PC-9 (cell line): ENCODE measurements at regions not wholly inside any gene's neighbourhood (a gene's known extent, or its start where the extent isn't known, plus 50 kb on each side); places are given as distances from the start of the nearest gene placed in this dataset.

Experiments used
- BruUV-seq: library from RNA; stranded (reverse); fragments of 400-500 nt; replicated peaks from 2 replicates; lab custom pipeline; 2021; lab: Mats Ljungman, UMichigan
- CTCF ChIA-PET: fragments of 300-600 bp; sonication (Branson Sonifier 250); formaldehyde crosslinking; loops from one replicate; lab custom pipeline; 2022; ENCODE audit warnings: antibody characterized with exemption; lab: Charles Lee
- POLR2A ChIA-PET: fragments of 300-600 bp; sonication (Branson Sonifier 250); formaldehyde crosslinking; loops from one replicate; lab custom pipeline; 2022; ENCODE audit warnings: antibody characterized with exemption; ENCODE audit not compliant: unreplicated experiment; lab: Charles Lee
- DNase-seq, 2 experiments: peaks; one replicate each; pipeline versions ENCODE4 v3.0.0 to v3.0.0-alpha.2; 2015 to 2022; ENCODE audit warnings: mixed read lengths in 1 of 2
- H2AFZ ChIP-seq: fragments of 200-600 bp; sonication (generic); 2 replicates; pipeline ENCODE4 v1.8.1; 2017; ENCODE audit warnings: antibody characterized with exemption
- H3F3A ChIP-seq: fragments of 200-600 bp; sonication (generic); 2 replicates; pipeline ENCODE4 v1.8.1; 2017; ENCODE audit warnings: antibody characterized with exemption, mild to moderate bottlenecking, low read depth; ENCODE audit not compliant: insufficient read depth
- H3K27ac ChIP-seq: fragments of 200-600 bp; sonication (generic); 2 replicates; pipeline ENCODE4 v1.6.1; 2016; ENCODE audit warnings: mixed run types
- H3K27me3 ChIP-seq: fragments of 200-600 bp; sonication (generic); 2 replicates; pipeline ENCODE4 v1.6.1; 2016; ENCODE audit warnings: low read depth, mixed run types; ENCODE audit not compliant: insufficient read depth
- H3K36me3 ChIP-seq: fragments of 200-600 bp; sonication (generic); 2 replicates; pipeline ENCODE4 v1.6.1; 2016; ENCODE audit warnings: low read depth, mixed run types
- H3K4me1 ChIP-seq: fragments of 200-600 bp; sonication (generic); replicated peaks from 2 replicates; pipeline ENCODE4 v1.6.1; 2016; ENCODE audit warnings: mixed run types; ENCODE audit not compliant: insufficient read depth
- H3K4me2 ChIP-seq: fragments of 200-600 bp; sonication (generic); 2 replicates; pipeline ENCODE4 v1.6.1; 2017; ENCODE audit warnings: mixed run types
- H3K4me3 ChIP-seq: fragments of 200-600 bp; sonication (generic); 2 replicates; pipeline ENCODE4 v1.6.1; 2016; ENCODE audit warnings: mixed run types
- H3K79me2 ChIP-seq: fragments of 200-600 bp; sonication (generic); 2 replicates; pipeline ENCODE4 v1.6.1; 2017; ENCODE audit warnings: low read depth, mixed run types
- H3K9me2 ChIP-seq: fragments of 200-600 bp; sonication (generic); 2 replicates; pipeline ENCODE4 v1.8.1; 2017; ENCODE audit warnings: mild to moderate bottlenecking; ENCODE audit not compliant: insufficient read depth
- H3K9me3 ChIP-seq: fragments of 200-600 bp; sonication (generic); 2 replicates; pipeline ENCODE4 v1.8.1; 2016; ENCODE audit warnings: low read depth; ENCODE audit not compliant: insufficient read depth
- H4K20me1 ChIP-seq: fragments of 200-600 bp; sonication (generic); 2 replicates; pipeline ENCODE4 v1.8.1; 2017; ENCODE audit not compliant: insufficient read depth
- EZH2 ChIP-seq: fragments of 200-600 bp; sonication (generic); IDR thresholded peaks from 2 replicates; pipeline ENCODE4 v1.8.0; 2017; ENCODE audit warnings: antibody characterized with exemption, low read depth
- intact Hi-C: fragments of 100-400 bp; cut with micrococcal nuclease; formaldehyde crosslinking; loops from one replicate; pipeline ENCODE4 v1.10.0; 2022; ENCODE audit not compliant: unreplicated experiment
- TF ChIP-seq, protein P1 (sequence below): fragments of 200-600 bp; sonication (generic); conservative IDR thresholded peaks from 2 replicates; pipeline ENCODE4 v1.6.1; 2017; ENCODE audit warnings: mixed run types, antibody characterized with exemption, mild to moderate bottlenecking, moderate library complexity

DNA sequence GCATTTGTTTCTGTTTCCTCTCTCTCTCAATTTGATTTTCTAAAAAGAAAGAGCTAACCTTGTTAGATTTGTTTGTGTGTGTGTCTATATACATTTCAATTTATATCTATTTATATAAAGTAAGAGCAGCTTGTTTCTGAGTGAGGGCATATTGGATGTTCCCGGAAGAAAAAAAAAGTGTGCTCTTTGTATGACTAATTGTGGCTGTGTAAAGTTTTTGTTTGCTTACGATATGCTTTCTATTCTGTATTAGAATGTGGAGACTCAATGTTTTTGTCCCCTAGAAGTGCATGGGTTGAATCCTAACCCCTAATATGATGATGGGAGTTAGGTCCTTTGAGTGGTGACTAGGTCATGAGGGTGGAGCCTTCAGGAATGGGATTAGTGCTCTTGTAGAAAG, 66.6 kb upstream of the C1QTNF9B start:
- Histone ChIP-seq H3K4me1 (no peaks in the 10 kb centered on the region), H3K27me3 (no peaks in the 10 kb centered on the region), H3K4me2 (no peak overlapping the region), H3K79me2 (no peaks in the 10 kb centered on the region), H3K4me3 (no peak overlapping the region), H3K36me3 (no peaks in the 10 kb centered on the region), H4K20me1 (no peaks in the 10 kb centered on the region), H3F3A (no peaks in the 10 kb centered on the region; the same call in 1 of the 2 replicates), H3K9me3 (no peaks in the 10 kb centered on the region), H2AFZ (no peak overlapping the region), H3K27ac (no peak overlapping the region), H3K9me2 (no peaks in the 10 kb centered on the region)
- BruUV-seq, result no TSS peak
- TF ChIP-seq, protein P1, sequence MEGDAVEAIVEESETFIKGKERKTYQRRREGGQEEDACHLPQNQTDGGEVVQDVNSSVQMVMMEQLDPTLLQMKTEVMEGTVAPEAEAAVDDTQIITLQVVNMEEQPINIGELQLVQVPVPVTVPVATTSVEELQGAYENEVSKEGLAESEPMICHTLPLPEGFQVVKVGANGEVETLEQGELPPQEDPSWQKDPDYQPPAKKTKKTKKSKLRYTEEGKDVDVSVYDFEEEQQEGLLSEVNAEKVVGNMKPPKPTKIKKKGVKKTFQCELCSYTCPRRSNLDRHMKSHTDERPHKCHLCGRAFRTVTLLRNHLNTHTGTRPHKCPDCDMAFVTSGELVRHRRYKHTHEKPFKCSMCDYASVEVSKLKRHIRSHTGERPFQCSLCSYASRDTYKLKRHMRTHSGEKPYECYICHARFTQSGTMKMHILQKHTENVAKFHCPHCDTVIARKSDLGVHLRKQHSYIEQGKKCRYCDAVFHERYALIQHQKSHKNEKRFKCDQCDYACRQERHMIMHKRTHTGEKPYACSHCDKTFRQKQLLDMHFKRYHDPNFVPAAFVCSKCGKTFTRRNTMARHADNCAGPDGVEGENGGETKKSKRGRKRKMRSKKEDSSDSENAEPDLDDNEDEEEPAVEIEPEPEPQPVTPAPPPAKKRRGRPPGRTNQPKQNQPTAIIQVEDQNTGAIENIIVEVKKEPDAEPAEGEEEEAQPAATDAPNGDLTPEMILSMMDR, result no peak
- TF ChIP-seq EZH2, result no peak
- ChIA-PET POLR2A (no interaction called here), CTCF (no interaction called here)
- DNase-seq, result no peak
- intact Hi-C loops, result no loop called here

DNA sequence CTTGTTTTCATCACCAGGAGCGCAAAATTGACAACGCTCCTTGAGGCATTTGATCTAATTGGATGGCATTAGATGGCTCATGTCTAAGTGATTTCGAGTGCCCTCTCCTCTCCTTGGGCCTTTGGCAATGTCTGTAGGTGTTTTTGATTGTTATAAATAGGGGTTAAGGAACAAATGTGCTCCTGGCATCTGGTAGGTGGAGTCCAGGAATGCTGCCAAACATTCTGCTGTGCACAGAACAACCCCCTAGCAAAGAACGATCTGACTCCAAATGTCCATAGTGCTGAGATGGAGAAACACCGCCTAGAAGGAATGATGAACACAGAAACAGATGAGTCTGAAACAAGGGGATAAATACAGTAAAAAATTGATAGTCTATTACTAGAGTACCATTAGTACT, 68.0 kb upstream of the C1QTNF9B start:
- CTCF ChIA-PET, result no interaction called here
- Histone ChIP-seq H3K4me3 (no peak overlapping the region), H4K20me1 (no peaks in the 10 kb centered on the region), H3K36me3 (no peaks in the 10 kb centered on the region), H3K4me2 (no peak overlapping the region), H3K27ac (no peak overlapping the region), H3F3A (no peaks in the 10 kb centered on the region; the same call in 1 of the 2 replicates), H2AFZ (no peak overlapping the region), H3K4me1 (no peaks in the 10 kb centered on the region), H3K27me3 (no peaks in the 10 kb centered on the region), H3K9me2 (no peaks in the 10 kb centered on the region), H3K79me2 (no peaks in the 10 kb centered on the region), H3K9me3 (no peaks in the 10 kb centered on the region)
- BruUV-seq, result no TSS peak
- intact Hi-C loops, result no loop called here
- POLR2A ChIA-PET, result no interaction called here
- no peak for DNase-seq
- TF ChIP-seq, protein P1, result no peak
- TF ChIP-seq EZH2, result no peak

DNA sequence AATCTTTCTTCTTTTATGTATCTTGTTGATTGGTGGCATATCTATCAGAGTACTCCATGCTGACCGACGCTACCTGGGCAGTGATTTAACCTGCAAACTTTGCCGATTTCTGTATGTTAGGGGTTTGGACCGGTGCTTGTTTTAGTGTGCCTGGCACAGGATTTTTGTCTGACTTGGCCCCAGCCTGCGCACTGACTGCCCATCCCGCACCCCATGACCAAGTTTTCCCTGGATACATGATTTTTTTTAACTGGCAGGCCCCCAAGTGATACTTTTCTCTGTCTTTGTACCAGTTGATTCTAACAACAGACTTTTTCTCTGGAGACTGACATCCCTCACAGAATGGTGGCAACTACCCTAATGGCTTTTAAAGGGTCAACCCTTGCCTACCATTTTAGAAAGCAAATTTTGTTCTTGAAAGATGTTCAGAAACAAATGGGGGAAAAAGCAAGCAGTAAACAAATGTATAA, 69.0 kb upstream of the C1QTNF9B start:
- H3K4me1 ChIP-seq, result no peaks in the 10 kb centered on the region
- no peaks in the 10 kb centered on the region for H3K36me3 ChIP-seq
- H3K9me2 ChIP-seq, result no peaks in the 10 kb centered on the region
- H3F3A ChIP-seq, result no peaks in the 10 kb centered on the region; the same call in 1 of the 2 replicates
- no peak overlapping the region for H3K4me2 ChIP-seq
- POLR2A ChIA-PET, result no interaction called here
- H3K27me3 ChIP-seq, result no peaks in the 10 kb centered on the region
- H3K9me3 ChIP-seq, result no peaks in the 10 kb centered on the region
- no peak overlapping the region for H3K4me3 ChIP-seq
- no peak overlapping the region for H3K27ac ChIP-seq
- H4K20me1 ChIP-seq, result no peaks in the 10 kb centered on the region
- no peak for DNase-seq
- CTCF ChIA-PET, result no interaction called here
- no peak overlapping the region; the same call in 1 of the 2 replicates for H2AFZ ChIP-seq
- TF ChIP-seq, protein P1, result no peak
- no peak for TF ChIP-seq EZH2
- intact Hi-C loops, result no loop called here
- H3K79me2 ChIP-seq, result no peaks in the 10 kb centered on the region
- no TSS peak for BruUV-seq
